NCI-H446 (cell line): ENCODE measurements at regions not wholly inside any gene's neighbourhood (a gene's known extent, or its start where the extent isn't known, plus 50 kb on each side); places are given as distances from the start of the nearest gene placed in this dataset.

Source experiments
- DNase-seq, 2 experiments: peaks; one replicate each; lab custom pipeline; 2025; lab: John Stamatoyannopoulos, UW

DNA sequence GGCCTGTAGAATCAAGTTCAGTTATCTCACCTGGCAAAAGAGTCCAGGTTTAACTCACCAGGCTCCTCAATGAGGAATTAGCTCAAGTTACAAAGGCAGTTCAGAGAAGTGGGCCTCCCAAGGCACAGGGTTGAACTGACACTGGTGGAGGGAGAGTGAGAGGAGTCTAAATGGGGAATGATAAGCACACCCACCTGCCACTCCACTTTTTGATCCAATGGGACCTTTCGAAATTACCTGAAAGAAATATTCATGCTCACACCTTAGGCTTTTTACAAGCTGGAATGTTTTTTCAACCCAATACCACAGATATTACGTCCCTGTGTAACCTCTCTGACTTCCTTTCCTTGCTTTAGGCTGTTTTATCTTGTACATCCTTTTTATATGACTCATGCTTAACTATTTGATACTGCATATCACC lies 642.7 kb upstream of the TENM4 start:
- DNase-seq: no peak

DNA sequence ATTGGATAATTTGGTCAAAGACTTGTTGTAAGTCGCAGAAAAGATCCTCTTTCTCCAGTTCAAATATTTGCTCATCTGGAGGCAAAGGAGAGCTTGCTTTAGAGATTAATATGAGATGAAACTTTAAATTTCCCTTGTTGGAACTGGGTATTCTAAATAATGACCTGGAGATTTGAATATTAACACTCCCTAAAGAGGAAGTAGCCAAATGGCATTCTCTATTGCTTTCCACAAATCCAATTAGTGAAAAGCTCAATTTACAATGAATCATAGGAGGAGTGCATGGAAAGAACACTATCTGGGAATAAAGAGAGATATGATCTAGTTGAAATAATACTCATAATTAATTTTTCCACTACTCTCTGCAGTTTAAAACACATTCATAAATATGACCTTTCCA lies 641.6 kb upstream of the TENM4 start:
- DNase-seq: no peak

DNA sequence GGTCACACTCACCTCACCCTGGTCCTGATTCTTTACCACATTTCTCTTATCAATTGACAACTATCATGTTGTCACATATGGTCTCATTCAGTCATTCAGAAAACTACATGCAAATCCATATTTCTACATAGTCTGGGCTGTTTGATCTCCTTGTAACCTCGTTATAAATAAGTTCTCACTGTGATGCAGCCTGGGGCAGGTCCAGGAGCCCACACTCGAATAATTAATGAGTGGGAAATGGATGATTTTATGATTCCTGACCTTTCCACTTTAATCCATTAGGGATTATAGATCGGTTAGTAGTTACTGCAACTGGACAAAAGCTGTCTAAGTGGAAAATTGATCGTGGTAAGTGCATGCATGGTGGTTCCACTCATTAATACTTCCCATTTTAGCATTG lies 636.3 kb upstream of the TENM4 start:
- no peak for DNase-seq

DNA sequence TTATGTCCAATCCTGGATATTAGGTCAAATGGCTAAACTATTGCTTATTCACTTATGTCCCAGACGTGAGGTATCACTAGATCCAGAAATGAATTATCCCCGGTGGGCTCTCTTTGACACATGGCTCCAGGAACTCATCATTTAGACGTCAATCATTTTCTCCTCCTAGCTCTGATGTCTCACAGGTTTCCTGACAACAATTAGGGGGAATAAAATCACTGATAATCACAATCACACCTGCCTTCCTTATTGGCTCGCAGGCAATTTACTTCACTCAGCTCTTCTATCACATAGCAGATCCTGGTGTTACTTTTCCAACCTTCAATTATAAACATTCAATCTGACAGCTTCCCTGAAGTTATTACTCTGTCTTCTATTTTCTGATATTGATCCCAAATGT lies 634.0 kb upstream of the TENM4 start:
- DNase-seq: no peak

DNA sequence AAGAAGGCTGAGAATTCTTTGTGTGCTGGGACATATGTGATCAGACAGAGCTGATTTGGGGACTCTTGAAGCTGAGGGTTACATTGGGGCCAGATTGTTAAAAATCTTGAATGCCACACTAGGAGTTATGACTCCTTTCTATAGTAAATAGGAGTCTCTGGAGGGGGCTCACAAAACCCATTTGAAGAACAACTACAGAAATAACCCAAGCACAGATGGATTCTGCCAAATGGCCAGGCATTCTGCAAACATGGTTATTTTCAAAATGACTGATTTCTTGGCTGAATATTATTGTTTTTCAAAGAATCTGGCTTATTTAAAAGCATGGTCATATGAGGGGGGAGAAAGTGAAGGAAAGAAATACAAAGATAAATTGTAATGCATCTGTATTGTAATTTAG lies 625.5 kb upstream of the TENM4 start:
- no peak for DNase-seq

DNA sequence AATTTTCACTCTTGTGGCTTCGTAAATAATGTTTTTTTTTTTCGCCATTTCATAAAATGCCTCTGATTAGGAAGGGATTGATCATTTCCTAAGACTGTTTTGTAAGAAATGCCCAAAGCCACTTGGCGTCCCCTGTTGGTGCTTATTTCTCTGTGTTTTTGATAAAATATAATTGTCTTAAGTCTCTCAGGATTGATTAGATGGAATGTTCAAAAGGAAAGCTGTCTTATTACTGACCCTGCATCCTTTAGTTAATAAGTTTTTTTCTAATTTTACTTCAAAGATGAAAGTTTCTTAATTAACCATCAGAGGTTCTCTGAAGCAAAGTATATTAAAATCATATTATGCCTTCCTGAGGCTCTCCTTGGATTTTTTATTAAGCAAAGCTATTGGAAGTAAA lies 624.3 kb upstream of the TENM4 start:
- DNase-seq: no peak

DNA sequence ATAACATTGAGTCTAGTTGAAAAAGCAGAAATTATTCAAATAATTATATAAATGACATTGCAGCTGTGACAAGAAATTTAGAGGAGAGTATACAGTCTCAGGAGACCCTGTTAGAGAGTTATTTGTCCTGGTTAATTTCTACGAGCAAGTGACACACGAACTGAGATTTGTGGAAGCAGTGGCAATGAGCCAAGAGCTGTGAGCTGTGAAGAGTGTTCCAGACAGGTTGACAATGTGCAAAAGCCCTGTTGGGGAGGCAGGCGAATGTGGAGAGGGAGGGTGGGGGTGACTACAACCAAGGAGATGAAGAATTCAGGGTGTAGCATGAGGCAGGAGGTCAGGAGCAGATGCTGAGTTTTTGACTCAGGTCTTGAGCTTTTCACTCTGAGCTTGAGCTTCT lies 620.2 kb upstream of the TENM4 start:
- DNase-seq: no peak

DNA sequence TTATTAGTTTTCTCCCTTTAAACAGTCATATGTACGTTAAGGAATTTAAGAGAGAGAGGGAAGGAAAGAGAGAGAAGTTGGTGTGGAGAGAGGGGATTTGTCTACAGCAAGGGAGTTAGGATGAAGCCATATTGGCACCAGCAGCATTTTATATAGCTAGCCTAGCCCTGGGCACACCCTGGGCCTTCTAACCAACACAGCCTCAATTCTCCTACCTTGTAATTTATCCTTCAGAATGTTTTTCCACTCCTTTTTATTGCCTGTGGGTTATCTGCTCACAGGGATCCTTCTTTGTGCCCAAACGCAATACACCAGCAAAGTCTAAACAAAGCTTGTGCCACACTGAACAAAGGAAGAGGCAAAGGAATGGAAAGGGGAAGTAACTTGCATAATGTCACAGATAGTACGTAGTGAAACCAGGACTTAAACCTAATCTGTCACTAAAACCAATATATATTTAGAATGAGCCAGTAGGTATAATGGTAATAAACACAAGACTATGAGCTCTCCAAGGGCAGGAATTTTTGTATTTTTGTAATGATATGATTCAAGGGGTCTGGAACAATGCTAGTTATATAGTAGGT lies 613.8 kb upstream of the TENM4 start:
- DNase-seq: no peak

DNA sequence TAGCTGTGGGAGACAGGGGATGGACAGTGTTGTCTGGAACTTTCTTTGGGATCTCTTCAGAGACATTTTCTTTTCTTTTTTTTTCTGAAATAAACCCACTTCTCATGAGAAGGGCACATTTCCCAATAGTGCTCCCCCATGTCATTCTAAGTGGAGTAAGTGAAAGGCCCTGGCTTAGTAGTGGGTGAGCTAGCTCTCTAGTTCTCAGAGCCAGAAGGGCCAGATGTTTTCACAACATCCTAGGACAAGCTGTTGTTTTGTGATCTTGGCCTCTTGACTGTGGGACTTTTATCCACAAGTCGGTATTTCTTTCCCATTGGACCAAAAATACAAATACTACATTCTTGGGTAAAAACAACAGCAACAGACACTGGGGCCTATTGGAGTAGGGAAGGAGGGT lies 607.7 kb upstream of the TENM4 start:
- no peak for DNase-seq

DNA sequence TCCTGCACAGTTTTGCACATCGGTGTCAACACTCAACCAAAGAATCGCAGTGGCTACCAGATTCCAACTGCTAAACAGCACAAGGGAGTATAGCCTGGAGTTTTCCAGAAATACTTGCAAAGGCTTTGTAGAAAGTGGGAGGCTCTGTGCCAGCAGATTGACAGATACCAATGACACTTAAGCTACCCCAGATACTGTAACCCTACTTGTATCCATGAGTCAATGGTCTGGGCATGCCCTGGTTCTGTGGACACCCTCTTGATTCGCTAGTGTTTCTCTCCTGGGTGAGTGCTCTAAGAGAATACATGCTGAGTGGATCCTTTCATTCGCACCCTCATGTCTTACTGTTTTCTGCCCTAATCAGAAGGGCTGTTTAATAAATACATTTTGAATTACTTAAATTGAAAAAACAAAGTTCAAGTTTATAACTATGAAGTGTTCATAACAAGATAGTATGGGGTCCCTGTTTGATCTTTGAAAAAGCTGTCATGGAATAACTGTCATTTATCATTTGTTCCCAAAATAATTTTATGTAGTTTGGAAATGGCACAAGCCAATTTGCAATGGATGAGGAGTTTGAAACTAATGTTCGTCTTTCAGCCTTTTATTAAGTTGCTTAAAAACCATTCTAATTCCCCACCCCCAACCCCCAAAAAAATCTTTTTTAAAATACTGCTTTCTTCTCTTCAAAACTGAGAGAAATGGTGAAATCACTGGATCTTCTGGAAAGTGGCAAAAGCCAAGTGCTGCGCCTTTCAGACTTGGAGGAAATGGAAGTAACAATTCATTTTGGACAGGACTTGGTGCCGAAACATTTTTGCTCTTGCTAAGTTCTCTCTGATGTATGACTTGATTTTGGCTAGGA lies 600.5 kb upstream of the TENM4 start:
- DNase-seq: no peak

DNA sequence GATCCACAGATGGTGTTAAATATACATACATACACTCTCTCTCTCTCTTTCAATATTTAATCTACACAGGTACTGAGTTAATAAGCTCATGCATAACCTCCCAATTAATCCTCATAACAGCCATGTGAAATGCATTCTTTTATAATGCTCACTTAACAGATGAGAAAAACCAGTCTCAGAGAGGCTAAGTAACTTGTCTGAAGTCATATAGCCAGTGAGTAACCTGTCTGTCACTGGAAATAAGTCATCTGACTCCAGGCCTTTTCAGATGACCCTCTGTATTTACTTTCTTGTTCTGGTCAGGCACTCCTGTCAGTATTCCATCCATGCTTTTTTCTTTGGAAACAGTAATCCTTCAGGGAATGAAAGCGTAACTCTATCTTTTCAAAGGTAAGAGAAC lies 594.0 kb upstream of the TENM4 start:
- no peak for DNase-seq

DNA sequence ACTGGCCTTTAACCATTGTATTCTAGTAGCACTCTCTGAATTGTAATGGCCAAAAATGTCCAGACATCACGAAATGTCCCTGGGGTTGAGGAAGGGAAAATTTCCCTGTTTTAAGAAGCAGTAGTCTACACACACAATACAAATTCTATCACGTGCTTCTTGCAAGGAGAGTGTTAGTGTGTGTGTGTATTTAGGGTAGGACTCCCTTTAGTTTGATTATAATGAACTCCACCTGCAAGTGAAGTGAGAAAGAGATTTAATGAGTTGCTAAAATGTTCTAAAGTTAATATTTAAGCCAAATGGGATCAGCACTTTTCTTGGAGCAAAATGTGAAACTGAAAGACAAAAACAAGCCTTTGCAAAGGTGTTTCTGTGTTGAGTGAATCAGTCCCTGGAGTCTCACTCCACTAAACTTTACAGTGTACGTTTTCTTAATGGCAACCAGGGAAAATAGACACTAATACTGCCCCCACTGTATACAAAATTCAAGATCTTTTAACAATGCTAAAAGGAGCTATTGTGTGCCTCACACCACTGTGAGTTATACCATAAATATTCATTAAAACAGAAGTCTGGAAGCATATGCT lies 590.3 kb upstream of the TENM4 start:
- DNase-seq: no peak

DNA sequence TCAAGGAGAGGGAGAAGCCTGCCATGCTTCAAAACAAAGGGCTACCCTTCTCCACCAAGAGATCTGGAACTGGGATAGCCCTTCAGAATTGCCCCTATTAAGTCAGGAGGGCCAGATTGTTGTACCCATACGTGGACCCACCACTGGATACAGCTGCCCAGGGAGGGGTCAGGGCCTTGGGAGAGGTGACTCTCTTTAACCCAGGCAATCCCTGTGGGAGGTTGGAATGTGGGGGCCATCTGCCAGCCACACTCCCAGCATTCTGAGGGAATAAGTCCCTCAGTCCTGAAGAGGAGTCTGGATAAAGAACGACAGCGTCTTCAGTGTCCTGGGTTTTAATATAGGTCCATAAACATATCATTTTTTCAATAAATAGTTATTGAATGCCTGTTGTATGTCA lies 588.2 kb upstream of the TENM4 start:
- DNase-seq: no peak

DNA sequence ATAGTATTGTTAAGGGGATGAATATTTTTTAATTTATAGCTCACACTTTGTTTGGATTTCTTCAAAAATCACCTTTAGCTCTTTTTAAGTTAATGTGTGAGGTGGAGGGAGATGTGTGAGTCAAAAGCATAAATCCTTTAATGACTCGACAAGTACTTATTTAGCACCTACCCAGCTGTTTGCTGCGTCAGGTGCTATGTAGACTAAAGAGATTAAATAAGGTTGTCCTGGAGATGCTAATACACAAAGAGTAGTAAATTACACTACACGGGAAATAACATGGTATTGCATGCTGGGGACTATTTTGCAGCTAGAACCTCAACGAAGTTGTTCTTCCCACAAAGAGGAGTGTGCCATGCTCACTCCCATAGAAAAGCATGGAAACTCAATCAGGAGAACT lies 583.3 kb upstream of the TENM4 start:
- DNase-seq: no peak

DNA sequence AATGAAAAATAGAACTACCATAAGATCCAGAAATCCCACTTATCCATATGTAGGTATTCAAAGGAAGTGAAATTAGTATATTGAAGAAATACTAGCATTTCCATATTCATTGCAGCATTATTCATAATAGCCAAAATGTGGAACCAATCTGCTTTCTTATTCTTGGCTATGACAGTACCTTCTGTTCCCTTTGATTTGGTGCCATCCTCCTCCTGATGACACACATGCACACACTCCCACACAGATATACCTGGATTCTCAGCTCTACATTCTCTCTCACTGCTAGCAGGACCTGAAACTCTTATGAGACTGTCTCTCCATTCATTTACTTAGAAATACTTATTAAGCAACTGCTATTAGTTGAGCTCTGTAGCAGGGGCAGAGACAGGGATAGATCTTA lies 582.6 kb upstream of the TENM4 start:
- DNase-seq: no peak

DNA sequence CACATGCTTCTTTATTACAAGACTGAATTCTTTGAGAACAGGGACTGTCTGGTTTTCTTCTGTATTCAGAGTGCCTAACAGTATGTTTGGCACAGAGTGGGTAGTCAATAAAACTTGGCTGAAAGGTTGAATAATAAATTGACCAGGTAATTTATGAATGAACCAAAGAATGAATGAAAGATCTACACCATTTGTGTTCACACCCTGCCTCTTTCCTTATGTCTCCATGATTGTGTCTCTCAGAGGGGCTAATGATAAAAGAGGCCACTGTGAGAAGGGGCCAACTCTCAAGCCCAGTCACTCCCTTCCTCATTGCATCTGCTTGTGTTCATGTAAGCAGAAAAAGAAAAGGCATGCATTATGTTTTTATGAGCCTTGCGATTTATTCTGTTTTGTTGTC lies 569.7 kb upstream of the TENM4 start:
- no peak for DNase-seq

DNA sequence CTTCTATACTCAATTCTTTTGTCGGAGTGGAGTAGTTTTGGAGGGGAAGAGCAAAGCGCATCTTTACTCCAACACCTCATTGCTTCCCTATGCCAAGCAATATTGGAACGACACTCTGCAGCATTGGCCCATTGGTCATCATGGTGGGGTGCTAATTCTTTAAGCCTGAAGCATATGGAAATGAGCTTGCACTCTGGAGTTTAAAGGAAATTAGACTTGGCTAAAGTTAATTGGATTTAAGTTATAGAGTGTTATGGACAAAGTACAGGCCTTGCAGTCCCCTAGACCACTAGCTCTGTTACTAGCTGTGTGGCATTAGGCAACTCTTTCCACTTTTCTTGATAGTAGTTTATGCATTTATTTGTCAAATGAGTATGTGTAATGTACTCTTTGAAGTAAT lies 568.3 kb upstream of the TENM4 start:
- no peak for DNase-seq

DNA sequence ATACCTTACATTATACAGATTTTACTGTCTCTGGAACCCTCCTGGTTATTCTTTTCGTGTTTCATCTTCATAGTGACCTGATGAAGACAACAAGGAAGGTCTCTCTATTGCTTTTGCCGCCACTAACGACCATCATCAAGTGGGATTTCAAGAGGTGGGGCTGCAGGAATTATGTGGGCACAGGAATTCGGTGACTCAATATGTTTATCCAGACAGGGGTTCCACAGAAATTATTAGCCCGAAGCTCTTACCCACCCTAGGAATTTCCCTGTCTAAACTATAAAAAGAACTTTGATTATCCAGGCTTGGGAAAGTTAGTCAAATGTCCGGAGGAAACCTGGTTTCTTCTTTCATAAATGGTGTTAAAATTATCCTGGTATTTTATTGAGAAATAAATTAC lies 566.8 kb upstream of the TENM4 start:
- DNase-seq: no peak

DNA sequence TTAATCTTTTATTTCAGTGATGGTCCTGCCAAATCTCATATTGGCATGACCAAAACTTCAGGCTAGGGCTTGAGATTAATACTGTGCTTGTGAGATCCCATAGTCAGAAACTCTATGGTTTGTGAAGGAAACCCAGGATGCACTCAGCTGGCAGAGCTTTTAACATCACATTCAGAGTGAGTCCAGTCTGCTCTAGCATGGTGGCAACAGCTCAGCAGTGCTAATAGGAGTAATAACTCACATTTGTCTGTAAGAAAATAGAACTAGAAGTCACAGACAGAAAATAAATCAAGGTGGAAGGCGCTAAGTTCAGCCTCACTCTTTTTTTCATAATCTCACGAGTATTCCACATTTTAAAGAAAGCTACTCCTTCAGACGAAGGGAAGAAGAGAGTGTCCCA lies 549.3 kb upstream of the TENM4 start:
- DNase-seq: no peak

DNA sequence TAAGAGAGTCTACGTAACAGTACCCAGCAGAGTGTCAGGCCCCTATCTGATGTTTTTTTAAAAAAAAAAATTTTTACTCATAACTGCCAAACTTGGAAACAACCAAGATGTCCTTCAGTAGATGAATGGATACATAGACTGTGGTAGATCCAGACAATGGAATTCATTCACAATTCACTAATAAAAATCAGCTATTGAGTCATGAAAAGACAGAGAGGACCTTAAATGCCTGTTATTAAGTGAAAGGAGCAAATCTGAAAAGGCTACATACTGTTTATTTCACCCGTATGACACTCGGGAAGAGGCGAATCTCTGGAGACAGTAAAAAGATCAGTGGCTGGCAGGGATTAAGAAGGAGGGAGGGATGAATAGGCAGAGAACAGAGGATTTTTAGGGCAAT lies 541.4 kb upstream of the TENM4 start:
- no peak for DNase-seq

DNA sequence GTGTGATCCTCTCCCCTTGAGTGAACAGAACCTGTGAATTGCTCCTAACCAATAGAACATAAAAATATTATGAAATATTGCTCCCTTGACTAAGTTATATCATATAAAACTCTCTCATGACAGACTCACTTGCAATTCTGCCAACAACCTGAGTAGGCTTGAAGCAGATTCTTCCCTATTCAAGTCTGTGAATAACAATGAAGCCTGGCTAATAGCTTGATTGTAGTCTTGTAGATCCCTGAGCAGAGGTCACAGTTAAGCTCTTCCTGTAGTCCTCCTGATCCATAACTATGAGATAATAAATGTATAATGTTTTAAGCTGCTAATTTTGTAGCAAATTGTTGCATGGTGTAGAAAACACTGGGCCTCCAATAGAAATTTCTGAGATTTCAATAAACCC lies 540.1 kb upstream of the TENM4 start:
- DNase-seq: no peak

DNA sequence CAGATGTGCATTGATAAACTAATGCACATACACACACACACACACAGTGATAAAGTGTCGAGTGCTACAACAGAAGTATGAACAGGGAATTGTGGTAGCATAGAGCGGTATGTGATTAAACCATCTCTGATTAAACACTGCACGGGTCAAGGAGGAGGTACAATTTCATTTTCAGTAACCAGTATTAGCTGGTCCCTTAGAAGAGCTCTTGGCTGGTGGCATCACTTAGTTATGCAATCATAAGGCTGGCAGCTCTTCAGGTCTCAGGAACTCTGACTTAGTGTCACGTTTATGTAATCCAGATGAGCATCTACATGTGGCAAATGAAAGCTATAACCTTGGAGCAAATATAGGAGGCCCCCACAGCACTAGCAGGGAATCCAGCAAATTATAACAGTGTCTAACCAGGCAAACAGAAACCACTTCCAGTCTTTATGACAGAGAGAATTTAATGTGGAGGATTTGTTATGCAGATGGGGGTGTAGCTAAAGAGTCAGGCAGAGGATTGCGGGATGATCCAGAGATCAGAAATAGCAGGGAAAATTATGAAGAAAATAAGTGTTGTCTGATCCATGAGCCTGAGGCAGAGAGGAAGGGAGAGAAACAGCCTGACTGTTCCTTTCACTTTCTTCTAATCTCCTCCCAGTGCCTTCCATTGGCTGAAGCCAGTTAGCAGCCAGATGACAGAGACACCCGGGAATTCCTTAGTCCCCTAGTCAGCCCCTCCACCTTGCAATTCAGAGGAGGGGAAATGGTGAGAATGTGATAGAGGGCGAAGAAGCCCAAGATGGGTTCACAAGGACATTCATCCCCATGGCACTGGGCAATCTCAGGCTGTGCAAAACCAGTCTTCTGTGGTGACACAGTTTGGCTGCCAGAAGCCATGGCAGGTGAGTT lies 533.1 kb upstream of the TENM4 start:
- DNase-seq: no peak

DNA sequence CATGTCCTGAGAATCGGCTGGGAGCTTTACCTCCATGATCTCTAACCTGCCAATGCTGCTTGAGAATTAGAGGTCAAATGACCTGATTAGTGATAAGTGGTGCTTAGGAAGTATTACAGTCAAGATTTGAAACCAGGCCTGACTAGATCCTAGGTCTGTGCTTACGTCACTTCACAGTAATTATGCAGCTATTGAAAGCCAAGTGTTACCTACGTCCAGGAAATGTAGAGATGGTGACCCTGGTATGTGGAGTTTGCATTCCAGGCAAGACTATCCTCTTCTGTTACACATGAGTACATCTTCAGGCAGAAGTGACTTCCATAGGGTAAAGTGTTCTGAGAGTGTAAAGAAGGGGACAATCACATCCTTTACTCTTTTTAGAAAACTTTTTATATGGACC lies 530.4 kb upstream of the TENM4 start:
- no peak for DNase-seq
